Loucy (cell line): ENCODE measurements at regions not wholly inside any gene's neighbourhood (a gene's known extent, or its start where the extent isn't known, plus 50 kb on each side); places are given as distances from the start of the nearest gene placed in this dataset.

Source experiments
- CTCF ChIP-seq: fragments of 200-600 bp; sonication (generic); conservative IDR thresholded peaks from 2 replicates; pipeline ENCODE4 v1.5.1; 2014; ENCODE audit warnings: mild to moderate bottlenecking, antibody characterized with exemption, low read length
- EZH2phosphoT487 ChIP-seq: fragments of 200-600 bp; IDR thresholded peaks from 2 replicates; pipeline ENCODE4 v1.6.1; 2018; ENCODE audit warnings: antibody characterized with exemption, mild to moderate bottlenecking, moderate library complexity, borderline replicate concordance

GRCh38 chr9:18397076-18397475 lies 76.9 kb upstream of the ADAMTSL1 start:
- TF ChIP-seq CTCF (no peak), EZH2phosphoT487 (no peak)
